HEK293 (cell line): ENCODE measurements at regions not wholly inside any gene's neighbourhood (a gene's known extent, or its start where the extent isn't known, plus 50 kb on each side); places are given as distances from the start of the nearest gene placed in this dataset.
A peak's percentile ranks its signal among the peaks of the same experiment; 100 is the strongest.

ENCODE experiments used
- CTCF ChIA-PET: fragments of 350-600 bp; formaldehyde crosslinking; extraction: SDS; loops from one replicate; lab custom pipeline; 2021; ENCODE audit warnings: antibody characterized with exemption; lab: Yijun Ruan, JAX
- POLR2A ChIA-PET: fragments of 300-600 bp; formaldehyde crosslinking; extraction: SDS; loops from one replicate; lab custom pipeline; 2020; ENCODE audit warnings: antibody characterized with exemption, inconsistent platforms; lab: Yijun Ruan, JAX
- H3K27ac ChIP-seq: fragments of 200-500 bp; sonication (Bioruptor generic); 2 replicates; pipeline ENCODE4 v1.5.1; 2014; ENCODE audit warnings: low read depth, low read length, control low read depth, inconsistent platforms; ENCODE audit errors: extremely low read depth
- H3K36me3 ChIP-seq, 2 experiments: fragments of 200-500 bp in 1 of 2; sonication (Bioruptor generic) in 1 of 2; 1 replicate in 1 of 2; 2 replicates in 1 of 2; pipeline ENCODE4 v1.5.1; 2014 to 2017; ENCODE audit warnings: inconsistent platforms in 2 of 2, low read length in 2 of 2; ENCODE audit not compliant: control insufficient read depth in 2 of 2, insufficient read depth in 1 of 2
- H3K4me1 ChIP-seq: fragments of 200-500 bp; sonication (Bioruptor generic); 2 replicates; pipeline ENCODE4 v1.5.1; 2014; ENCODE audit warnings: mild to moderate bottlenecking, low read length, inconsistent platforms; ENCODE audit not compliant: control insufficient read depth, insufficient read depth
- H3K4me3 ChIP-seq: 2 replicates; pipeline ENCODE4 v1.5.1; 2011; ENCODE audit warnings: low read depth, mild to moderate bottlenecking, control low read depth, low read length, moderate library complexity
- H3K9me3 ChIP-seq: fragments of 200-500 bp; sonication (Bioruptor generic); 2 replicates; pipeline ENCODE4 v1.5.1; 2014; ENCODE audit warnings: low read depth, low read length, inconsistent platforms; ENCODE audit not compliant: control insufficient read depth, insufficient read depth
- BCL6B ChIP-seq: fragments of 450-650 bp; formaldehyde crosslinking; IDR thresholded peaks from 2 replicates; pipeline ENCODE4 v1.5.1; 2017; ENCODE audit warnings: missing biosample characterization, missing genetic modification characterization
- FEZF1 ChIP-seq: fragments of 450-650 bp; formaldehyde crosslinking; IDR thresholded peaks from 2 replicates; pipeline ENCODE4 v1.5.1; 2016; ENCODE audit warnings: missing biosample characterization, missing genetic modification characterization
- MEIS1 ChIP-seq: sonication (generic); formaldehyde crosslinking; IDR thresholded peaks from 2 replicates; pipeline ENCODE4 v1.8.1; 2022; ENCODE audit warnings: missing genetic modification reagents, mild to moderate bottlenecking, borderline replicate concordance
- OSR2 ChIP-seq: fragments of 450-650 bp; formaldehyde crosslinking; IDR thresholded peaks from 2 replicates; pipeline ENCODE4 v1.5.1; 2016; ENCODE audit warnings: missing biosample characterization, missing genetic modification characterization
- PRDM6 ChIP-seq: fragments of 450-650 bp; formaldehyde crosslinking; IDR thresholded peaks from 2 replicates; pipeline ENCODE4 v1.5.1; 2017; ENCODE audit warnings: missing biosample characterization, missing genetic modification characterization
- SALL2 ChIP-seq: fragments of 450-650 bp; formaldehyde crosslinking; IDR thresholded peaks from 2 replicates; pipeline ENCODE4 v1.5.0; 2017; ENCODE audit warnings: missing biosample characterization, mild to moderate bottlenecking, missing genetic modification characterization, borderline replicate concordance
- TCF7L2 ChIP-seq: IDR thresholded peaks from 2 replicates; pipeline ENCODE4 v1.6.1; 2011; ENCODE audit warnings: low read depth, mild to moderate bottlenecking, inconsistent platforms, low read length, moderate library complexity, borderline replicate concordance
- ZEB2 ChIP-seq: fragments of 450-650 bp; formaldehyde crosslinking; IDR thresholded peaks from 2 replicates; pipeline ENCODE4 v1.5.1; 2016; ENCODE audit warnings: missing biosample characterization, missing genetic modification characterization
- ZFP69B ChIP-seq: fragments of 450-650 bp; formaldehyde crosslinking; IDR thresholded peaks from 2 replicates; pipeline ENCODE4 v1.5.1; 2016; ENCODE audit warnings: missing biosample characterization, missing genetic modification characterization
- ZNF23 ChIP-seq: fragments of 450-650 bp; formaldehyde crosslinking; IDR thresholded peaks from 2 replicates; pipeline ENCODE4 v1.5.1; 2016; ENCODE audit warnings: missing biosample characterization, missing genetic modification characterization, borderline replicate concordance
- ZNF292 ChIP-seq: fragments of 450-650 bp; formaldehyde crosslinking; IDR thresholded peaks from 2 replicates; pipeline ENCODE4 v1.5.1; 2016; ENCODE audit warnings: low read depth, missing biosample characterization, missing genetic modification characterization, borderline replicate concordance
- ZNF433 ChIP-seq: fragments of 450-650 bp; formaldehyde crosslinking; IDR thresholded peaks from 2 replicates; pipeline ENCODE4 v1.5.1; 2016; ENCODE audit warnings: missing biosample characterization, missing genetic modification characterization, low read depth
- ZNF529 ChIP-seq: fragments of 450-650 bp; formaldehyde crosslinking; IDR thresholded peaks from 2 replicates; pipeline ENCODE4 v1.5.1; 2017; ENCODE audit warnings: missing genetic modification characterization, missing biosample characterization; ENCODE audit not compliant: insufficient replicate concordance
- ZNF558 ChIP-seq: fragments of 450-650 bp; formaldehyde crosslinking; IDR thresholded peaks from 2 replicates; pipeline ENCODE4 v1.5.1; 2016; ENCODE audit warnings: missing biosample characterization, missing genetic modification characterization
- ZNF596 ChIP-seq: fragments of 450-650 bp; IDR thresholded peaks from 2 replicates; pipeline ENCODE4 v1.5.0; 2018; ENCODE audit warnings: missing biosample characterization, mild to moderate bottlenecking, missing genetic modification characterization, moderate library complexity
- ZNF639 ChIP-seq: fragments of 450-650 bp; formaldehyde crosslinking; IDR thresholded peaks from 2 replicates; pipeline ENCODE4 v1.5.1; 2016; ENCODE audit warnings: missing biosample characterization, missing genetic modification characterization
- ZNF645 ChIP-seq: fragments of 450-650 bp; formaldehyde crosslinking; IDR thresholded peaks from 2 replicates; pipeline ENCODE4; 2016; ENCODE audit warnings: missing biosample characterization, missing genetic modification characterization
- ZNF843 ChIP-seq: fragments of 450-650 bp; formaldehyde crosslinking; IDR thresholded peaks from 2 replicates; pipeline ENCODE4 v1.5.1; 2016; ENCODE audit warnings: missing biosample characterization, missing genetic modification characterization
- ZXDB ChIP-seq: fragments of 450-650 bp; formaldehyde crosslinking; IDR thresholded peaks from 2 replicates; pipeline ENCODE4 v1.5.1; 2016; ENCODE audit warnings: missing biosample characterization, missing genetic modification characterization
- TF ChIP-seq, protein P1 (sequence below): fragments of 450-650 bp; formaldehyde crosslinking; IDR thresholded peaks from 2 replicates; pipeline ENCODE4 v1.5.1; 2016; ENCODE audit warnings: missing biosample characterization, missing genetic modification characterization
- TF ChIP-seq, protein P2 (sequence below): fragments of 450-650 bp; formaldehyde crosslinking; IDR thresholded peaks from 2 replicates; pipeline ENCODE4 v1.5.1; 2016; ENCODE audit warnings: missing biosample characterization, missing genetic modification characterization
- TF ChIP-seq, protein P3 (sequence below): fragments of 450-650 bp; formaldehyde crosslinking; IDR thresholded peaks from 2 replicates; pipeline ENCODE4 v1.5.1; 2016; ENCODE audit warnings: missing biosample characterization, missing genetic modification characterization

- Histone ChIP-seq H3K27ac (no peak overlapping the region), H3K36me3 (no peaks in the 10 kb centered on the region; a peak in 1 of 3 replicates), H3K4me3 (no peak overlapping the region), H3K9me3 (no peaks in the 10 kb centered on the region), H3K4me1 (no peaks in the 10 kb centered on the region)
- ChIA-PET POLR2A (no interaction called here), CTCF (interaction anchor here (1.5 kb wide), 1 partner anchor 20 kb away, joined by 3 read pairs; no protein-coding TSS in a partner anchor)
- TF ChIP-seq ZEB2 (tag by site-specific recombination) (no peak), ZNF558 (no peak), MEIS1 (CRISPR knock-in tag) (no peak), ZNF23 (tag by site-specific recombination) (no peak), ZNF529 (tag by site-specific recombination) (no peak), ZNF645 (no peak), SALL2 (tag by site-specific recombination) (no peak), ZNF292 (no peak), ZFP69B (tag by site-specific recombination) (no peak)
- TF ChIP-seq, protein P1, sequence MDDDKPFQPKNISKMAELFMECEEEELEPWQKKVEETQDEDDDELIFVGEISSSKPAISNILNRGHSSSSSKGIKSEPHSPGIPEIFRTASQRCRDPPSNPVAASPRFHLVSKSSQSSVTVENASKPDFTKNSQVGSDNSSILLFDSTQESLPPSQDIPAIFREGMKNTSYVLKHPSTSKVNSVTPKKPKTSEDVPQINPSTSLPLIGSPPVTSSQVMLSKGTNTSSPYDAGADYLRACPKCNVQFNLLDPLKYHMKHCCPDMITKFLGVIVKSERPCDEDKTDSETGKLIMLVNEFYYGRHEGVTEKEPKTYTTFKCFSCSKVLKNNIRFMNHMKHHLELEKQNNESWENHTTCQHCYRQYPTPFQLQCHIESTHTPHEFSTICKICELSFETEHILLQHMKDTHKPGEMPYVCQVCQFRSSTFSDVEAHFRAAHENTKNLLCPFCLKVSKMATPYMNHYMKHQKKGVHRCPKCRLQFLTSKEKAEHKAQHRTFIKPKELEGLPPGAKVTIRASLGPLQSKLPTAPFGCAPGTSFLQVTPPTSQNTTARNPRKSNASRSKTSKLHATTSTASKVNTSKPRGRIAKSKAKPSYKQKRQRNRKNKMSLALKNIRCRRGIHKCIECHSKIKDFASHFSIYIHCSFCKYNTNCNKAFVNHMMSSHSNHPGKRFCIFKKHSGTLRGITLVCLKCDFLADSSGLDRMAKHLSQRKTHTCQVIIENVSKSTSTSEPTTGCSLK (tag by site-specific recombination), result no peak
- TF ChIP-seq, protein P2, sequence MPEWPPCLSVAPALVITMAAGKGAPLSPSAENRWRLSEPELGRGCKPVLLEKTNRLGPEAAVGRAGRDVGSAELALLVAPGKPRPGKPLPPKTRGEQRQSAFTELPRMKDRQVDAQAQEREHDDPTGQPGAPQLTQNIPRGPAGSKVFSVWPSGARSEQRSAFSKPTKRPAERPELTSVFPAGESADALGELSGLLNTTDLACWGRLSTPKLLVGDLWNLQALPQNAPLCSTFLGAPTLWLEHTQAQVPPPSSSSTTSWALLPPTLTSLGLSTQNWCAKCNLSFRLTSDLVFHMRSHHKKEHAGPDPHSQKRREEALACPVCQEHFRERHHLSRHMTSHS (tag by site-specific recombination), result no peak
These were observed 417.0 kb upstream of the RGS6 start for GRCh38 chr14:71514941-71515919.

GRCh38 chr14:71521238-71522135 lies 410.7 kb upstream of the RGS6 start:
- H3K36me3 ChIP-seq, result no peaks in the 10 kb centered on the region; a peak in 1 of 3 replicates
- ChIA-PET POLR2A (no interaction called here), CTCF (interaction anchor here (0.8 kb wide), 1 partner anchor 25 kb away, joined by 3 read pairs; no protein-coding TSS in a partner anchor)
- H3K9me3 ChIP-seq, result no peaks in the 10 kb centered on the region
- H3K27ac ChIP-seq, result no peak overlapping the region
- no peak overlapping the region for H3K4me3 ChIP-seq
- H3K4me1 ChIP-seq, result peaks cover 30% of the 10 kb centered on the region
- TF ChIP-seq PRDM6 (tag by site-specific recombination) (peak; percentile 46; the same call in 1 of the 2 replicates), OSR2 (tag by site-specific recombination) (peak; percentile 38; the same call in 1 of the 2 replicates), ZNF596 (tag by site-specific recombination) (peak; percentile 60; the same call in 1 of the 2 replicates), ZXDB (tag by site-specific recombination) (0 out of 2 replicates have a peak, but pooled peaks have one; percentile 23), ZNF639 (tag by site-specific recombination) (no peak), TCF7L2 (peak; percentile 39; the same call in 1 of the 2 replicates), FEZF1 (tag by site-specific recombination) (peak; percentile 74), ZNF433 (tag by site-specific recombination) (no peak), BCL6B (tag by site-specific recombination) (peak; percentile 84), ZNF843 (tag by site-specific recombination) (peak; percentile 83)
- TF ChIP-seq, protein P3, sequence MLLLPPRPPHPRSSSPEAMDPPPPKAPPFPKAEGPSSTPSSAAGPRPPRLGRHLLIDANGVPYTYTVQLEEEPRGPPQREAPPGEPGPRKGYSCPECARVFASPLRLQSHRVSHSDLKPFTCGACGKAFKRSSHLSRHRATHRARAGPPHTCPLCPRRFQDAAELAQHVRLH (tag by site-specific recombination), result peak; percentile 80
